ENCODE measurements at regions not wholly inside any gene's neighbourhood (a gene's known extent, or its start where the extent isn't known, plus 50 kb on each side); places are given as distances from the start of the nearest gene placed in this dataset.
A peak's percentile ranks its signal among the peaks of the same experiment; 100 is the strongest.

GRCh38 chr17:68714676-68715075 is 113.5 kb upstream of the FAM20A start:
- DNase-seq (ENCODE audit: low read depth) = no peak
- H3K4me3 ChIP-seq (ENCODE audit: control insufficient read depth, low read depth, low read length) = no peak overlapping the region
- no peak for TF ChIP-seq CTCF (IDR thresholded peaks at IDR 0.05; ENCODE audit: control insufficient read depth, insufficient read depth, low read depth, low read length, missing control alignments)

- TF ChIP-seq CTCF (IDR thresholded peaks at IDR 0.05; ENCODE audit: control insufficient read depth, insufficient read depth, low read depth, low read length, missing control alignments) = no peak
- no peak for DNase-seq (ENCODE audit: low read depth)
- no peak overlapping the region for H3K4me3 ChIP-seq (ENCODE audit: control insufficient read depth, low read depth, low read length)
Measured at GRCh38 chr17:68711858-68712257, 110.7 kb upstream of the FAM20A start.

- DNase-seq (ENCODE audit: low read depth) = no peak
- no peak overlapping the region for H3K4me3 ChIP-seq (ENCODE audit: control insufficient read depth, low read depth, low read length)
- no peak for TF ChIP-seq CTCF (IDR thresholded peaks at IDR 0.05; ENCODE audit: control insufficient read depth, insufficient read depth, low read depth, low read length, missing control alignments)
Measured at GRCh38 chr17:68710976-68711375, 109.8 kb upstream of the FAM20A start.

GRCh38 chr17:68710035-68710780 is 109.0 kb upstream of the FAM20A start:
- no peak overlapping the region for H3K4me3 ChIP-seq (ENCODE audit: control insufficient read depth, low read depth, low read length)
- DNase-seq (ENCODE audit: low read depth) = peak; percentile 90

GRCh38 chr17:68709461-68709860 is 108.3 kb upstream of the FAM20A start:
- H3K4me3 ChIP-seq (ENCODE audit: control insufficient read depth, low read depth, low read length) = no peak overlapping the region
- TF ChIP-seq CTCF (IDR thresholded peaks at IDR 0.05; ENCODE audit: control insufficient read depth, insufficient read depth, low read depth, low read length, missing control alignments) = no peak
- DNase-seq (ENCODE audit: low read depth) = no peak

More at GRCh38 chr17:68710035-68710780, 109.0 kb upstream of the FAM20A start:
- TF ChIP-seq CTCF (IDR thresholded peaks at IDR 0.05; ENCODE audit: control insufficient read depth, insufficient read depth, low read depth, low read length, missing control alignments) = no peak

- no peak for TF ChIP-seq CTCF (IDR thresholded peaks at IDR 0.05; ENCODE audit: control insufficient read depth, insufficient read depth, low read depth, low read length, missing control alignments)
Measured at GRCh38 chr17:68707031-68707430, 105.9 kb upstream of the FAM20A start.

More at GRCh38 chr17:68707031-68707430, 105.9 kb upstream of the FAM20A start:
- no peak overlapping the region for H3K4me3 ChIP-seq (ENCODE audit: control insufficient read depth, low read depth, low read length)
- DNase-seq (ENCODE audit: low read depth) = no peak
